Amniotic epithelial cell (primary cell): ENCODE measurements at regions not wholly inside any gene's neighbourhood (a gene's known extent, or its start where the extent isn't known, plus 50 kb on each side); places are given as distances from the start of the nearest gene placed in this dataset.

Source experiments
- DNase-seq: peaks from one replicate; pipeline ENCODE4 v3.0.0-alpha.2; 2010; ENCODE audit warnings: low read depth

GRCh38 chr10:129373718-129374117 lies 93.3 kb upstream of the MGMT start:
- no peak for DNase-seq

- no peak for DNase-seq
Measured at GRCh38 chr10:129375171-129375570, 91.9 kb upstream of the MGMT start.

- no peak for DNase-seq
Measured at GRCh38 chr10:129375912-129376311, 91.1 kb upstream of the MGMT start.

- no peak for DNase-seq
Measured at GRCh38 chr10:129380279-129380678, 86.8 kb upstream of the MGMT start.

- DNase-seq = no peak
Measured at GRCh38 chr10:129381741-129382140, 85.3 kb upstream of the MGMT start.

GRCh38 chr10:129382401-129382800 lies 84.6 kb upstream of the MGMT start:
- no peak for DNase-seq

GRCh38 chr10:129383651-129384050 lies 83.4 kb upstream of the MGMT start:
- DNase-seq = no peak

- no peak for DNase-seq
Measured at GRCh38 chr10:129385600-129385999, 81.4 kb upstream of the MGMT start.

GRCh38 chr10:129386415-129387257 lies 80.4 kb upstream of the MGMT start:
- DNase-seq = no peak

- DNase-seq = no peak
Measured at GRCh38 chr10:129387258-129387525, 79.8 kb upstream of the MGMT start.

- DNase-seq = no peak
Measured at GRCh38 chr10:129388435-129388834, 78.6 kb upstream of the MGMT start.

- DNase-seq = no peak
Measured at GRCh38 chr10:129389194-129389593, 77.8 kb upstream of the MGMT start.

GRCh38 chr10:129390147-129390546 lies 76.9 kb upstream of the MGMT start:
- DNase-seq = no peak

- DNase-seq = no peak
Measured at GRCh38 chr10:129390726-129391125, 76.3 kb upstream of the MGMT start.

- no peak for DNase-seq
Measured at GRCh38 chr10:129391464-129391863, 75.6 kb upstream of the MGMT start.

GRCh38 chr10:129392855-129393254 lies 74.2 kb upstream of the MGMT start:
- no peak for DNase-seq

- DNase-seq = no peak
Measured at GRCh38 chr10:129393812-129394211, 73.2 kb upstream of the MGMT start.

- no peak for DNase-seq
Measured at GRCh38 chr10:129394518-129395328, 72.3 kb upstream of the MGMT start.

- no peak for DNase-seq
Measured at GRCh38 chr10:129396021-129396722, 70.9 kb upstream of the MGMT start.

GRCh38 chr10:129397198-129397974 lies 69.7 kb upstream of the MGMT start:
- DNase-seq = no peak

- no peak for DNase-seq
Measured at GRCh38 chr10:129398711-129399141, 68.3 kb upstream of the MGMT start.

- DNase-seq = no peak
Measured at GRCh38 chr10:129400426-129400825, 66.6 kb upstream of the MGMT start.
